Lower leg skin (tissue), 3 donors: ENCODE measurements at regions not wholly inside any gene's neighbourhood (a gene's known extent, or its start where the extent isn't known, plus 50 kb on each side); places are given as distances from the start of the nearest gene placed in this dataset.

Experiments
- POLR2A ChIP-seq, 2 donors: fragments of 450-650 bp; IDR thresholded peaks; one replicate each; pipeline ENCODE4 v1.6.1; 2016 to 2017; ENCODE audit warnings: antibody characterized with exemption in 2 of 2, mild to moderate bottlenecking in 1 of 2, moderate library complexity in 1 of 2
- TF ChIP-seq, protein P1 (sequence below), 3 donors: fragments of 450-650 bp; IDR thresholded peaks; one replicate each; pipeline ENCODE4 v1.5.1; 2016; ENCODE audit warnings: antibody characterized with exemption in 3 of 3, mild to moderate bottlenecking in 3 of 3, moderate library complexity in 2 of 3

DNA sequence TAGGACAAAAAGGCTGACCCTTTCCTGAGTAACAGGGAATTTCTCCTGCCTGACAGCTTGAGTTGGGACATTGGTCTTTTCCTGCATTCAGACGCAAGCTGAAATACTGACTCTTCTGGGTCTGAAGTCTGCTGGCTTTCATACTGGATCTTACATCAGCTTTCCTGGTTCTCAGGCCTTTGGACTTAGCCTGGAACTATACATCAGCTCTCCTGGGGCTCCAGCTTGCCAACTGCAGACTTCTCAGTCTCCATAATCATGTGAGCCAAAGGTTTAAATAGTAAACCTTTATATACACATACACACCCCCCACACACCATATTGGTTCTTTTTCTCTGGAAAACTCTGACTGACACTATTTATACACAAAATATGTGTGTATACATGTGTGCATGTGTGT is 59.0 kb upstream of the KCND3 start:
- TF ChIP-seq, protein P1, sequence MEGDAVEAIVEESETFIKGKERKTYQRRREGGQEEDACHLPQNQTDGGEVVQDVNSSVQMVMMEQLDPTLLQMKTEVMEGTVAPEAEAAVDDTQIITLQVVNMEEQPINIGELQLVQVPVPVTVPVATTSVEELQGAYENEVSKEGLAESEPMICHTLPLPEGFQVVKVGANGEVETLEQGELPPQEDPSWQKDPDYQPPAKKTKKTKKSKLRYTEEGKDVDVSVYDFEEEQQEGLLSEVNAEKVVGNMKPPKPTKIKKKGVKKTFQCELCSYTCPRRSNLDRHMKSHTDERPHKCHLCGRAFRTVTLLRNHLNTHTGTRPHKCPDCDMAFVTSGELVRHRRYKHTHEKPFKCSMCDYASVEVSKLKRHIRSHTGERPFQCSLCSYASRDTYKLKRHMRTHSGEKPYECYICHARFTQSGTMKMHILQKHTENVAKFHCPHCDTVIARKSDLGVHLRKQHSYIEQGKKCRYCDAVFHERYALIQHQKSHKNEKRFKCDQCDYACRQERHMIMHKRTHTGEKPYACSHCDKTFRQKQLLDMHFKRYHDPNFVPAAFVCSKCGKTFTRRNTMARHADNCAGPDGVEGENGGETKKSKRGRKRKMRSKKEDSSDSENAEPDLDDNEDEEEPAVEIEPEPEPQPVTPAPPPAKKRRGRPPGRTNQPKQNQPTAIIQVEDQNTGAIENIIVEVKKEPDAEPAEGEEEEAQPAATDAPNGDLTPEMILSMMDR (IDR thresholded peaks at IDR 0.05): no peak
- no peak for TF ChIP-seq POLR2A (IDR thresholded peaks at IDR 0.05)
